ENCODE measurements at regions not wholly inside any gene's neighbourhood (a gene's known extent, or its start where the extent isn't known, plus 50 kb on each side); places are given as distances from the start of the nearest gene placed in this dataset.

- Histone ChIP-seq H3K23ac (ENCODE audit: insufficient read length, low read depth, low read length) (no peak overlapping the region), H3K4me1 (ENCODE audit: insufficient read depth, low read length) (no peaks in the 10 kb centered on the region), H2AFZ (ENCODE audit: low read length) (no peak overlapping the region), H4K20me1 (ENCODE audit: control insufficient read depth, insufficient read depth, insufficient read length) (no peaks in the 10 kb centered on the region), H2BK12ac (ENCODE audit: insufficient read length, low read depth, low read length) (no peak overlapping the region), H3K23me2 (ENCODE audit: insufficient read length, low read depth, low read length, poor library complexity, severe bottlenecking) (no peaks in the 10 kb centered on the region), H3T11ph (ENCODE audit: low read length) (no peak overlapping the region), H4K8ac (replicated peaks; ENCODE audit: insufficient read length, low read depth, low read length) (no peak overlapping the region), H2BK15ac (ENCODE audit: low read depth, low read length) (no peak overlapping the region), H3K9me3 (ENCODE audit: control insufficient read depth, low read depth, low read length) (no peaks in the 10 kb centered on the region), H2BK20ac (ENCODE audit: low read depth, low read length, poor library complexity, severe bottlenecking) (no peak overlapping the region), H3K27me3 (ENCODE audit: insufficient read depth, low read length) (no peaks in the 10 kb centered on the region), H3K18ac (ENCODE audit: insufficient read length, low read depth, low read length) (no peak overlapping the region), H3K56ac (ENCODE audit: insufficient read length, low read depth, low read length) (no peak overlapping the region), H2AK5ac (ENCODE audit: insufficient read length, low read length) (no peak overlapping the region), H2BK120ac (ENCODE audit: low read depth, low read length, poor library complexity, severe bottlenecking) (no peak overlapping the region), H3K27ac (ENCODE audit: insufficient read length, low read depth, low read length) (no peak overlapping the region), H3K9ac (ENCODE audit: extremely low read depth, insufficient read length, low read length) (no peak overlapping the region), H4K91ac (ENCODE audit: insufficient read length, low read depth, low read length) (no peak overlapping the region), H3K4ac (ENCODE audit: low read depth, low read length) (no peak overlapping the region), H3K79me1 (ENCODE audit: insufficient read depth, low read depth, low read length, poor library complexity, severe bottlenecking) (no peaks in the 10 kb centered on the region), H4K5ac (ENCODE audit: insufficient read length, low read depth, low read length) (no peak overlapping the region), H3K79me2 (ENCODE audit: insufficient read depth, low read length) (no peaks in the 10 kb centered on the region), H3K14ac (ENCODE audit: insufficient read depth, low read length) (no peak overlapping the region), H2BK5ac (ENCODE audit: insufficient read length, low read length) (no peak overlapping the region), H3K4me2 (ENCODE audit: insufficient read depth, insufficient read length, low read length) (no peak overlapping the region)
- Mint-ChIP-seq H3K27me3 (ENCODE audit: low read depth) (peaks cover 4% of the 10 kb centered on the region; the same call in 1 of the 2 replicates), H3K4me3 (no peak overlapping the region), H3K9me3 (peaks cover 0 to 2% of the 10 kb centered on the region in 2 experiments; a peak in 1 of 5 replicates), H3K27ac (no peak overlapping the region), H3K36me3 (ENCODE audit: insufficient read depth in 1 of 3, low read depth in 3 of 3) (no peaks in the 10 kb centered on the region; a peak in 1 of 7 replicates), H3K4me1 (peaks cover 0 to 9% of the 10 kb centered on the region in 2 experiments; a peak in 3 of 4 replicates)
- TF ChIP-seq CTCF (conservative IDR thresholded peaks at IDR 0.05) = no peak
- DNase-seq = no peak
- WGBS (ENCODE audit: extremely low coverage, insufficient read length, low lambda C conversion rate) = no CpG with 5 or more reads among the region's 2 CpGs
Observed at GRCh38 chr9:88810826-88811225, 180.4 kb upstream of the S1PR3 start.

All from H9 (cell line).